Heart right ventricle (tissue), 16 donors: ENCODE measurements at regions not wholly inside any gene's neighbourhood (a gene's known extent, or its start where the extent isn't known, plus 50 kb on each side); places are given as distances from the start of the nearest gene placed in this dataset.

Experiments
- ATAC-seq, 8 donors: fragments of 200-7000 bp; cut with Tn5 transposase; one replicate each; pipeline ENCODE4 v1.9.1; 2020; ENCODE audit warnings: mild to moderate bottlenecking in 8 of 8, moderate library complexity in 8 of 8, moderate number of reproducible peaks in 1 of 8
- DNase-seq, 2 donors: peaks; one replicate each; pipeline ENCODE4 v3.0.0-alpha.2; 2020
- H3K27ac ChIP-seq, 10 donors: fragments of 200-600 bp; sonication (generic) in 2 of 10; one replicate each; pipeline versions ENCODE4 v1.5.0 to v1.8.0; 2020 to 2022; ENCODE audit warnings: mild to moderate bottlenecking in 3 of 10
- H3K27me3 ChIP-seq, 7 donors: fragments of 200-600 bp; one replicate each; pipeline ENCODE4 v1.8.0; 2021 to 2022; ENCODE audit warnings: mild to moderate bottlenecking in 2 of 7
- H3K36me3 ChIP-seq, 9 donors: fragments of 200-600 bp; sonication (generic) in 1 of 9; one replicate each; pipeline versions ENCODE4 v1.5.0 to v1.8.0; 2020 to 2022; ENCODE audit warnings: mild to moderate bottlenecking in 2 of 9
- H3K4me1 ChIP-seq, 9 donors: fragments of 200-600 bp; sonication (generic) in 1 of 9; one replicate each; pipeline versions ENCODE4 v1.5.0 to v1.8.0; 2020 to 2022; ENCODE audit warnings: mild to moderate bottlenecking in 4 of 9
- H3K4me3 ChIP-seq, 10 donors: fragments of 200-600 bp; sonication (generic) in 2 of 10; one replicate each; pipeline versions ENCODE4 v1.5.0 to v1.8.0; 2020 to 2022; ENCODE audit warnings: mild to moderate bottlenecking in 7 of 10, moderate library complexity in 2 of 10
- H3K9me3 ChIP-seq, 11 donors: fragments of 200-600 bp in 10 of 11; sonication (generic) in 2 of 11; one replicate each; pipeline versions ENCODE4 v1.5.0 to v1.8.0; 2013 to 2022; ENCODE audit warnings: mild to moderate bottlenecking in 2 of 11, control low read depth in 1 of 11, moderate library complexity in 1 of 11
- WGBS, 2 donors: extraction: QIAGEN DNeasy Blood & Tissue Kit; methylation state at CpG; one replicate each; pipeline ENCODE4 v1.1.7; 2013; ENCODE audit warnings: inconsistent platforms in 1 of 2; 5-methylcytosine and 5-hydroxymethylcytosine counted together
- intact Hi-C, 10 donors: fragments of 100-400 bp; cut with DNase I; formaldehyde crosslinking; loops; one replicate each; pipeline versions ENCODE4 v1.11.1 to v1.14.2; 2022
- TF ChIP-seq, protein P1 (sequence below), 9 donors: fragments of 200-600 bp; sonication (generic) in 2 of 9; IDR thresholded peaks; one replicate each; pipeline versions ENCODE4 v1.5.0 to v1.8.0; 2021 to 2022; ENCODE audit warnings: antibody characterized with exemption in 9 of 9, mild to moderate bottlenecking in 5 of 9, moderate library complexity in 1 of 9
- donor health status: Arrhythmogenic right ventricular cardiomyopathy.
- donor health status: ischemic (EF 13 %, LVEDD 7.1; RV severe dilation, severe dysfunction).
- donor health status: healthy with polysubstance abuse.
- donor health status: DM: no; HTN: yes; CAD: no.
- donor health status: DM: no; HTN: no; CAD: no.
- donor health status: ischemic (EF 25% LVEDD 6.9; RV normal size, moderate dysfunction).
- donor health status: ischemic (EF 25% LVEDD 5.7; RV mildly dilated, moderate dysfunction).
- donor health status: healthy.
- donor health status: DM: yes; HTN: yes; CAD: no.
- donor health status: Ischemic cardiomyopathy.
- donor health status: ischemic (EF 35%, LVEDD 5.7; RV mildly dilated, moderate dysfunction).
- donor health status: nonischemic (EF 11% LVEDD 7.7; RV severe dilation, severe dysfunction).
- donor health status: DM: yes; HTN: yes; CAD: no.
- donor health status: PGD.
- donor health status: ischemic (EF 29% LVEDD 5.4; RV normal size, mild dysfunction).
- donor health status: nonischemic (EF 23%, LVEDD 6.1; RV moderate dilation, normal function).

DNA sequence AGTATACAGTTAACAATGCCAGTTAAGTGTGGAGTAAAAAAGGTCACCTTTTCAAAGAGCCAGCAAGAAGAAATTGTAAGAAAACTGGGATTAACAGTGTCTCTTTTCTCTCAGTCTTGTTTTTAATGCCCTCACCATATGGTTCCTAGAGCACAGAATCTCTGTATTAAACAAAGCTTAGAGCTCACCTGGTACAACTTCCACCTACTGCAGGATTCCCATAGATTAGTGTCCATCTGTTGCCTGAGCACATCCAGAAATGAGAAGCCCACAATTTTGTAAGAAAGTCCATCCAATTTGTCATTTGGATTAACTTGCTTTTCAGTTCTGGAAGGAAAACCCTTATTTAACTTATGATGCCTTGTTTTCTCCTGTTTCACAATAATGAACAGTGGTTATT, 1037.1 kb downstream of the STPG2 start:
- no peak for DNase-seq
- Histone ChIP-seq H3K9me3 (no peaks in the 10 kb centered on the region), H3K4me1 (no peaks in the 10 kb centered on the region), H3K36me3 (no peaks in the 10 kb centered on the region), H3K27ac (no peak overlapping the region), H3K27me3 (no peaks in the 10 kb centered on the region), H3K4me3 (no peak overlapping the region)
- TF ChIP-seq, protein P1, sequence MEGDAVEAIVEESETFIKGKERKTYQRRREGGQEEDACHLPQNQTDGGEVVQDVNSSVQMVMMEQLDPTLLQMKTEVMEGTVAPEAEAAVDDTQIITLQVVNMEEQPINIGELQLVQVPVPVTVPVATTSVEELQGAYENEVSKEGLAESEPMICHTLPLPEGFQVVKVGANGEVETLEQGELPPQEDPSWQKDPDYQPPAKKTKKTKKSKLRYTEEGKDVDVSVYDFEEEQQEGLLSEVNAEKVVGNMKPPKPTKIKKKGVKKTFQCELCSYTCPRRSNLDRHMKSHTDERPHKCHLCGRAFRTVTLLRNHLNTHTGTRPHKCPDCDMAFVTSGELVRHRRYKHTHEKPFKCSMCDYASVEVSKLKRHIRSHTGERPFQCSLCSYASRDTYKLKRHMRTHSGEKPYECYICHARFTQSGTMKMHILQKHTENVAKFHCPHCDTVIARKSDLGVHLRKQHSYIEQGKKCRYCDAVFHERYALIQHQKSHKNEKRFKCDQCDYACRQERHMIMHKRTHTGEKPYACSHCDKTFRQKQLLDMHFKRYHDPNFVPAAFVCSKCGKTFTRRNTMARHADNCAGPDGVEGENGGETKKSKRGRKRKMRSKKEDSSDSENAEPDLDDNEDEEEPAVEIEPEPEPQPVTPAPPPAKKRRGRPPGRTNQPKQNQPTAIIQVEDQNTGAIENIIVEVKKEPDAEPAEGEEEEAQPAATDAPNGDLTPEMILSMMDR (IDR thresholded peaks at IDR 0.05) = no peak
- intact Hi-C loops = no loop called here
- no peak for ATAC-seq

DNA sequence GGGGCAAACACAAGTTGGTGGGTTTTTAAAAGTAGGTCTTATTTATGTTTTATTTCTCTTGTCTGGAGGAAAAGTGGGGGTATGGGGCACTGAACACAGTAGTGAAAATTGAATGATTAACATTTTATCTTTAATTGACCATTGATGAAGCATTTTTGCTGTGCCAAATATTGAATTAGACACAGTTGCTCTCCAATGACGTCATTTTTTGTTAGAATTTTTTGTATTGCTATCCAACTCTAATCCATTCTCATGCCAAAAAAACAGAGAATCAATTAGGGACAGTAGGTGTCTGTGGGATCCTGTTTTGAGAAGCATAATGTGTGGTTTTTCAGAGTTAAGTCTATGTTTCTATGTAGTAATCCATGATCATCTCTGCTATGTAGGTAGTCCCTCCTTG, 1032.8 kb downstream of the STPG2 start:
- TF ChIP-seq, protein P1 (IDR thresholded peaks at IDR 0.05) = no peak
- intact Hi-C loops = loop anchor here in 1 of 10 donors (2.0 kb wide), 1 partner anchor 32 kb away; no protein-coding TSS in a partner anchor

DNA sequence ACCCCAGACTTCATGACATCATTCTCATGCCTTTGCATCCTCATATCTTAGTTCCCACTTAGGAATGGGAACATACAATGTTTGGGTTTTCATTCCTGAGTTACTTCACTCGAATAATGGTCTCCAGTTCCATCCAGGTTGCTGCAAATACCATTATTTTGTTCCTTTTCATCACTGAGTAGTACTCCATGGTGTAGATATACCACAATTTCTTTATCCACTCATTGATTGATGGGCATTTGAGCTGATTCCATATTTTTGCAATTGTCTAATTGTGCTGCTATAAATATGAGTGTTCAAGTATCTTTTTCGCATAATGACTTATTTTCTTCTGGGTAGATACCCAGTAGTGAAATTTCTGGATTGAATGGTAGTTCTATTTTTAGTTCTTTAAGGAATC, 1026.8 kb downstream of the STPG2 start:
- H3K27me3 ChIP-seq = no peaks in the 10 kb centered on the region
- TF ChIP-seq, protein P1 (IDR thresholded peaks at IDR 0.05) = no peak
- no peak for DNase-seq
- H3K36me3 ChIP-seq = no peaks in the 10 kb centered on the region
- H3K4me1 ChIP-seq = no peaks in the 10 kb centered on the region
- no peak overlapping the region for H3K4me3 ChIP-seq
- H3K27ac ChIP-seq = no peak overlapping the region
- intact Hi-C loops = no loop called here
- peaks cover 0 to 10% (median 0%) of the 10 kb centered on the region in 11 donors for H3K9me3 ChIP-seq
- WGBS, 2 donors = 47 to 50% methylated on average over 2 of the region's 2 CpGs
- ATAC-seq = no peak

More for the DNA sequence above, 1032.8 kb downstream of the STPG2 start:
- H3K4me3 ChIP-seq = no peak overlapping the region
- H3K27ac ChIP-seq = no peak overlapping the region
- DNase-seq (no peak), ATAC-seq (no peak)
- 62 to 67% methylated on average over 1 of the region's 1 CpG for WGBS, 2 donors
- no peaks in the 10 kb centered on the region for H3K27me3 ChIP-seq
- H3K36me3 ChIP-seq = no peaks in the 10 kb centered on the region
- H3K9me3 ChIP-seq = no peaks in the 10 kb centered on the region
- no peaks in the 10 kb centered on the region for H3K4me1 ChIP-seq

DNA sequence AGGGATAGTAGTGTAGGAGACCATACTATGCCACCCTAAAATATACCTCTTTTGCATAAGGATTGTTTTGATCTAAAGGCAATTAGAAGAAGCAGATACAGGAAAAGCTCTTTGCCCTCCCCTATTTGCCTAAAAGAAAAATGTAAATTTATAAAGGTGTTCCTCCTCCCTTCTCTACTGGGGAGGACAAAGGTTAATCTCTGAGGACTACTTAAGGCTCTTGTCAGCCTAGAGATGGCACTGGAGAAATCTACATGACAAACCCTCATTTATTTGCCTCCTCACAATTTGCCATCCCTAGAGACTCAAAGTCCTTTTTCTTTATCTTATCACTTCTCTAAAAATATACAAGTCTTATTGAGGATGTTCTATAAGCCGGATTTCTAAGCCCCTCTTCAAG, 1021.8 kb downstream of the STPG2 start:
- Histone ChIP-seq H3K9me3 (peaks cover 0 to 15% (median 3%) of the 10 kb centered on the region in 11 donors), H3K4me3 (no peak overlapping the region), H3K4me1 (no peaks in the 10 kb centered on the region), H3K27ac (no peak overlapping the region), H3K36me3 (no peaks in the 10 kb centered on the region), H3K27me3 (no peaks in the 10 kb centered on the region)
- ATAC-seq (no peak), DNase-seq (no peak)
- TF ChIP-seq, protein P1 (IDR thresholded peaks at IDR 0.05) = no peak
- WGBS, 2 donors = 41 to 53% methylated on average over 1 of the region's 1 CpG
- intact Hi-C loops = no loop called here
